ENCODE measurements at regions not wholly inside any gene's neighbourhood (a gene's known extent, or its start where the extent isn't known, plus 50 kb on each side); places are given as distances from the start of the nearest gene placed in this dataset.

- no peak for TF ChIP-seq HOXA7 (CRISPR knock-in tag; IDR thresholded peaks at IDR 0.05)
- no peak for FAIRE-seq
- POLR2A ChIA-PET: no interaction called here
- H3K27ac ChIP-seq: peak overlapping the region; percentile 13 to 44; a peak in 2 of 6 replicates
- ATAC-seq: peak; percentile 39 to 73; a peak in 3 of 6 replicates
- peak overlapping the region; percentile 26 for H3K4me2 ChIP-seq
- peaks cover 11% of the 10 kb centered on the region; the same call in 2 of the 3 replicates for H3K4me1 ChIP-seq
- peak; percentile 27 to 74 for DNase-seq (ENCODE audit: low read depth in 1 of 2, low spot score in 1 of 2)
- WGBS (ENCODE audit: missing lambda C conversion rate): 29% methylated on average over 5 of the region's 5 CpGs
- CTCF ChIA-PET: interaction anchor here (0.6 kb wide), 1 partner anchor 575 kb away, joined by 4 read pairs; no protein-coding TSS in a partner anchor
- H3K9me3 ChIP-seq: no peaks in the 10 kb centered on the region
- H3K4me3 ChIP-seq: no peak overlapping the region
Observed at GRCh38 chr12:31835276-31835882, 106.6 kb upstream of the AMN1 start.

- no peak overlapping the region; a peak in 1 of 6 replicates for H3K27ac ChIP-seq
- POLR2A ChIA-PET: no interaction called here
- TF ChIP-seq JUNB (IDR thresholded peaks at IDR 0.05) (no peak), CTCF (IDR thresholded peaks at IDR 0.05) (no peak), NR3C1 (IDR thresholded peaks at IDR 0.05) (no peak), RAD21 (conservative IDR thresholded peaks at IDR 0.05 in 1 of 2, IDR thresholded peaks at IDR 0.05 in 1 of 2) (no peak), ZNF302 (CRISPR knock-in tag; IDR thresholded peaks at IDR 0.05) (no peak), HES2 (IDR thresholded peaks at IDR 0.05) (no peak), SMC3 (IDR thresholded peaks at IDR 0.05) (no peak), CBX8 (IDR thresholded peaks at IDR 0.05) (no peak), KDM5A (IDR thresholded peaks at IDR 0.05) (no peak), ATOH8 (CRISPR knock-in tag; IDR thresholded peaks at IDR 0.05; ENCODE audit: low read depth) (no peak)
- peaks cover 11% of the 10 kb centered on the region; the same call in 2 of the 3 replicates for H3K4me1 ChIP-seq
- H3K4me2 ChIP-seq: no peak overlapping the region
- H3K4me3 ChIP-seq: no peak overlapping the region
- DNase-seq (ENCODE audit: low read depth in 1 of 2, low spot score in 1 of 2) (no peak), FAIRE-seq (no peak), ATAC-seq (no peak)
- H3K9me3 ChIP-seq: no peaks in the 10 kb centered on the region
- 82% methylated on average over 7 of the region's 7 CpGs for WGBS (ENCODE audit: missing lambda C conversion rate)
- CTCF ChIA-PET: no interaction called here
Observed at GRCh38 chr12:31834150-31834549, 105.3 kb upstream of the AMN1 start.

- no peak overlapping the region for H3K27ac ChIP-seq
- ChIA-PET POLR2A (no interaction called here), CTCF (interaction anchor here (0.8 kb wide), 1 partner anchor 20 kb away, joined by 3 read pairs; no protein-coding TSS in a partner anchor)
- no peak for TF ChIP-seq EHMT2 (IDR thresholded peaks at IDR 0.05; ENCODE audit: low read depth)
- no peak for TF ChIP-seq FOSL2 (IDR thresholded peaks at IDR 0.05)
- peak; percentile 54 for TF ChIP-seq FOSL2 (CRISPR knock-in tag; IDR thresholded peaks at IDR 0.05)
- no peaks in the 10 kb centered on the region for H3K9me3 ChIP-seq
- no peak overlapping the region for H3K4me2 ChIP-seq
- WGBS (ENCODE audit: missing lambda C conversion rate): 78% methylated on average over 7 of the region's 7 CpGs
- peaks cover 11% of the 10 kb centered on the region; the same call in 2 of the 3 replicates for H3K4me1 ChIP-seq
- H3K4me3 ChIP-seq: no peak overlapping the region
- ATAC-seq (no peak; a peak in 1 of 6 replicates), FAIRE-seq (no peak), DNase-seq (ENCODE audit: low read depth in 1 of 2, low spot score in 1 of 2) (peak in 1 of 2 experiments; percentile 30)
Observed at GRCh38 chr12:31832740-31833729, 104.2 kb upstream of the AMN1 start.

GRCh38 chr12:31828071-31828470, 99.2 kb upstream of the AMN1 start:
- FAIRE-seq (no peak), ATAC-seq (no peak), DNase-seq (ENCODE audit: low read depth in 1 of 2, low spot score in 1 of 2) (no peak)
- Histone ChIP-seq H3K27ac (no peak overlapping the region), H3K9me3 (peaks cover 7% of the 10 kb centered on the region; the same call in 1 of the 3 replicates), H3K4me1 (no peaks in the 10 kb centered on the region), H3K4me2 (no peak overlapping the region), H3K4me3 (no peak overlapping the region)
- WGBS (ENCODE audit: missing lambda C conversion rate): 83% methylated on average over 2 of the region's 2 CpGs
- POLR2A ChIA-PET: no interaction called here
- CTCF ChIA-PET: no interaction called here
- TF ChIP-seq POLR2AphosphoS2 (conservative IDR thresholded peaks at IDR 0.05; ENCODE audit: low read length) (no peak), HOXB5 (CRISPR knock-in tag; IDR thresholded peaks at IDR 0.05) (no peak), FOSL2 (IDR thresholded peaks at IDR 0.05) (no peak), FOSL2 (CRISPR knock-in tag; IDR thresholded peaks at IDR 0.05) (no peak), ZNF302 (CRISPR knock-in tag; IDR thresholded peaks at IDR 0.05) (no peak), HMGXB4 (CRISPR knock-in tag; IDR thresholded peaks at IDR 0.05; ENCODE audit: borderline replicate concordance) (no peak), SREBF2 (IDR thresholded peaks at IDR 0.05) (no peak), TP53 (CRISPR knock-in tag; IDR thresholded peaks at IDR 0.05) (no peak), CBX8 (IDR thresholded peaks at IDR 0.05) (no peak), RARB (CRISPR knock-in tag; IDR thresholded peaks at IDR 0.05) (no peak), CHD2 (IDR thresholded peaks at IDR 0.05; ENCODE audit: low read length, partially characterized antibody) (no peak), E2F6 (IDR thresholded peaks at IDR 0.05; ENCODE audit: borderline replicate concordance, low read depth) (no peak), CEBPB (IDR thresholded peaks at IDR 0.05) (no peak), GATA3 (IDR thresholded peaks at IDR 0.05; ENCODE audit: borderline replicate concordance) (no peak)
